ENCODE measurements at regions not wholly inside any gene's neighbourhood (a gene's known extent, or its start where the extent isn't known, plus 50 kb on each side); places are given as distances from the start of the nearest gene placed in this dataset.

- Mint-ChIP-seq H3K36me3 (ENCODE audit: low read depth) (no peaks in the 10 kb centered on the region; the same call in 2 of the 3 replicates), H3K4me1 (peaks cover 40% of the 10 kb centered on the region), H3K27ac (peak overlapping the region; percentile 86), H3K4me3 (peak overlapping the region; percentile 31; the same call in 1 of the 3 replicates), H3K9me3 (no peaks in the 10 kb centered on the region; the same call in none of the 3 replicates), H3K27me3 (ENCODE audit: insufficient read depth, low read depth, poor library complexity) (peaks cover 15% of the 10 kb centered on the region)
- H3K79me2 ChIP-seq (replicated peaks; ENCODE audit: insufficient read depth) = no peaks in the 10 kb centered on the region
- H3K27ac ChIP-seq (ENCODE audit: low read depth) = peak overlapping the region; percentile 97
- TF ChIP-seq STAT1 (IDR thresholded peaks at IDR 0.05; ENCODE audit: unreplicated experiment) = no peak
- no peak for TF ChIP-seq EZH2phosphoT487 (IDR thresholded peaks at IDR 0.05; ENCODE audit: unreplicated experiment)
- TF ChIP-seq ZNF462 (CRISPR knock-in tag; IDR thresholded peaks at IDR 0.05) = no peak
- no peak for TF ChIP-seq CTCF (conservative IDR thresholded peaks at IDR 0.05; ENCODE audit: low read depth in 2 of 2)
- TF ChIP-seq ZNF114 (CRISPR knock-in tag; IDR thresholded peaks at IDR 0.05) = no peak
- no peak for TF ChIP-seq CREB1 (CRISPR knock-in tag; IDR thresholded peaks at IDR 0.05; ENCODE audit: low read depth)
- TF ChIP-seq REST (IDR thresholded peaks at IDR 0.05; ENCODE audit: unreplicated experiment) = no peak
- no peak for TF ChIP-seq NANOG (IDR thresholded peaks at IDR 0.05; ENCODE audit: borderline replicate concordance)
- no peak for TF ChIP-seq EZH2 (IDR thresholded peaks at IDR 0.05; ENCODE audit: low read depth, unreplicated experiment)
- TF ChIP-seq JUNB (IDR thresholded peaks at IDR 0.05; ENCODE audit: unreplicated experiment) = no peak
- no peak for TF ChIP-seq ZNF331 (CRISPR knock-in tag; IDR thresholded peaks at IDR 0.05; ENCODE audit: low read depth)
- TF ChIP-seq POLR2AphosphoS5 (IDR thresholded peaks at IDR 0.05; ENCODE audit: low read depth) = no peak
- TF ChIP-seq ETS1 (IDR thresholded peaks at IDR 0.05) = no peak
- no peaks in the 10 kb centered on the region for H3K27me3 ChIP-seq (ENCODE audit: insufficient read depth)
- peaks cover 37% of the 10 kb centered on the region for H3K4me1 ChIP-seq (ENCODE audit: insufficient read depth)
- no peaks in the 10 kb centered on the region for H3K9me2 ChIP-seq (ENCODE audit: insufficient read depth)
- no peaks in the 10 kb centered on the region for H4K20me1 ChIP-seq (replicated peaks; ENCODE audit: insufficient read depth)
- no peak for DNase-seq (ENCODE audit: low spot score)
- ATAC-seq = peak; percentile 3; the same call in 2 of the 3 replicates
- H2AFZ ChIP-seq = peak overlapping the region; percentile 80; the same call in 1 of the 2 replicates
- peaks cover 23% of the 10 kb centered on the region for H3F3A ChIP-seq (replicated peaks; ENCODE audit: low read depth)
- H3K4me3 ChIP-seq = peak overlapping the region; percentile 48
- H3K36me3 ChIP-seq (ENCODE audit: insufficient read depth) = no peaks in the 10 kb centered on the region
- peak overlapping the region; percentile 84 for H3K4me2 ChIP-seq
Observed at GRCh38 chr14:76947838-76948184, 80.7 kb downstream of the IRF2BPL start.
